AG09319 (cell line): ENCODE measurements at regions not wholly inside any gene's neighbourhood (a gene's known extent, or its start where the extent isn't known, plus 50 kb on each side); places are given as distances from the start of the nearest gene placed in this dataset.

ENCODE experiments used
- DNase-seq: peaks from one replicate; pipeline ENCODE4 v3.0.0-alpha.2; 2010; ENCODE audit warnings: low read depth; ENCODE audit errors: extremely low read depth
- CTCF ChIP-seq: IDR thresholded peaks from 2 replicates; pipeline ENCODE4 v1.5.1; 2011; ENCODE audit warnings: low read depth, mild to moderate bottlenecking, inconsistent platforms, low read length, moderate library complexity

GRCh38 chr16:52386694-52387093, 160.2 kb downstream of the TOX3 start:
- DNase-seq: no peak
- TF ChIP-seq CTCF: no peak

- no peak for DNase-seq
- no peak for TF ChIP-seq CTCF
Observed at GRCh38 chr16:52384378-52384777, 162.6 kb downstream of the TOX3 start.

- no peak for TF ChIP-seq CTCF
- DNase-seq: no peak
Observed at GRCh38 chr16:52383640-52384292, 163.2 kb downstream of the TOX3 start.

- TF ChIP-seq CTCF: no peak
- DNase-seq: no peak
Observed at GRCh38 chr16:52383119-52383518, 163.8 kb downstream of the TOX3 start.

GRCh38 chr16:52379551-52379950, 167.4 kb downstream of the TOX3 start:
- no peak for DNase-seq
- no peak for TF ChIP-seq CTCF

- TF ChIP-seq CTCF: no peak
- DNase-seq: no peak
Observed at GRCh38 chr16:52376676-52377280, 170.2 kb downstream of the TOX3 start.

GRCh38 chr16:52372313-52372712, 174.6 kb downstream of the TOX3 start:
- no peak for TF ChIP-seq CTCF
- no peak for DNase-seq
